GM12878 (cell line): ENCODE measurements at regions not wholly inside any gene's neighbourhood (a gene's known extent, or its start where the extent isn't known, plus 50 kb on each side); places are given as distances from the start of the nearest gene placed in this dataset.

Experiments used
- ATAC-seq: fragments of 200-7000 bp; cut with Tn5 transposase; 3 replicates; pipeline ENCODE4 v1.9.1; 2020; ENCODE audit warnings: mild to moderate bottlenecking, moderate library complexity
- BruUV-seq: library from RNA; stranded (reverse); fragments of 400-500 nt; replicated peaks from 2 replicates; lab custom pipeline; 2021; lab: Mats Ljungman, UMichigan
- CTCF ChIA-PET: fragments of 300-600 bp; sonication (Branson Sonifier 250); formaldehyde crosslinking; extraction: SDS; loops from one replicate; lab custom pipeline; 2021; ENCODE audit warnings: inconsistent platforms; lab: Yijun Ruan, JAX
- POLR2A ChIA-PET: fragments of 350-600 bp; formaldehyde crosslinking; extraction: SDS; loops from one replicate; lab custom pipeline; 2021; ENCODE audit warnings: inconsistent platforms; lab: Charles Lee
- RAD21 ChIA-PET: fragments of 300-600 bp; sonication (Branson Sonifier 250); formaldehyde crosslinking; loops from one replicate; lab custom pipeline; 2023; ENCODE audit warnings: antibody characterized with exemption; ENCODE audit not compliant: unreplicated experiment; lab: Charles Lee
- SMC1A ChIA-PET: fragments of 300-600 bp; sonication (Branson Sonifier 250); formaldehyde crosslinking; loops from one replicate; lab custom pipeline; 2023; ENCODE audit not compliant: unreplicated experiment, uncharacterized antibody; lab: Charles Lee
- DNase-seq: peaks from one replicate; pipeline ENCODE4 v3.0.0-alpha.2; 2011; ENCODE audit warnings: low read depth, low spot score
- FAIRE-seq: peaks from 3 replicates; lab custom pipeline; 2011; peaks lifted over from hg19 to GRCh38; lab: Jason Lieb, UNC
- H2AFZ ChIP-seq: 2 replicates; pipeline ENCODE4 v1.6.0; 2011; ENCODE audit warnings: low read depth, low read length, control low read depth; ENCODE audit not compliant: control insufficient read depth
- H3K27ac ChIP-seq: 2 replicates; pipeline ENCODE4 v1.5.1; 2011; ENCODE audit warnings: control low read depth; ENCODE audit not compliant: control insufficient read depth, insufficient read depth
- H3K27me3 ChIP-seq, 2 experiments: replicated peaks in 1 of 2; 2 replicates each; pipeline versions ENCODE4 v1.6.0 to v1.6.1; 2011; ENCODE audit warnings: low read length in 1 of 2; ENCODE audit not compliant: control insufficient read depth in 2 of 2, insufficient read depth in 2 of 2
- H3K36me3 ChIP-seq, 2 experiments: 2 replicates each; pipeline ENCODE4 v1.5.1; 2011; ENCODE audit warnings: low read length in 1 of 2; ENCODE audit not compliant: control insufficient read depth in 2 of 2, insufficient read depth in 2 of 2
- H3K4me1 ChIP-seq: 2 replicates; pipeline ENCODE4 v1.6.1; 2011; ENCODE audit warnings: mild to moderate bottlenecking, low read length, moderate library complexity, mixed read lengths; ENCODE audit not compliant: control insufficient read depth, insufficient read depth
- H3K4me2 ChIP-seq: 2 replicates; pipeline ENCODE4 v1.6.0; 2011; ENCODE audit warnings: control low read depth; ENCODE audit not compliant: control insufficient read depth, insufficient read depth
- H3K4me3 ChIP-seq: fragments of 200-600 bp; sonication (generic); 2 replicates; pipeline ENCODE4 v1.5.1; 2016
- H3K79me2 ChIP-seq: 2 replicates; pipeline ENCODE4 v1.6.0; 2011; ENCODE audit warnings: low read length; ENCODE audit not compliant: control insufficient read depth, insufficient read depth
- H3K9ac ChIP-seq: 2 replicates; pipeline ENCODE4 v1.8.0; 2011; ENCODE audit warnings: low read length, control low read depth, mixed read lengths; ENCODE audit not compliant: control insufficient read depth, insufficient read depth
- H3K9me3 ChIP-seq: replicated peaks from 3 replicates; pipeline ENCODE4 v1.5.1; 2011; ENCODE audit warnings: mild to moderate bottlenecking, low read length; ENCODE audit not compliant: control insufficient read depth, insufficient read depth
- H4K20me1 ChIP-seq: 2 replicates; pipeline ENCODE4 v1.6.0; 2011; ENCODE audit not compliant: control insufficient read depth, insufficient read depth
- CBX3 ChIP-seq: fragments of 200-600 bp; sonication (generic); IDR thresholded peaks from 2 replicates; pipeline ENCODE4 v1.6.1; 2016; ENCODE audit warnings: low read depth, borderline replicate concordance
- CREB1 ChIP-seq: IDR thresholded peaks from 2 replicates; pipeline ENCODE4 v1.6.1; 2012; ENCODE audit warnings: low read depth, mild to moderate bottlenecking, inconsistent platforms
- EP300 ChIP-seq, 2 experiments: fragments of 150-350 bp in 1 of 2; IDR thresholded peaks; 2 replicates each; pipeline ENCODE4 v1.6.1; 2011 to 2012; ENCODE audit warnings: low read depth in 2 of 2, low read length in 2 of 2, borderline replicate concordance in 1 of 2, improper control_type of control experiment in 1 of 2, inconsistent platforms in 1 of 2; ENCODE audit not compliant: control insufficient read depth in 1 of 2
- ESRRA ChIP-seq: IDR thresholded peaks from 2 replicates; pipeline ENCODE4 v1.6.1; 2012; ENCODE audit warnings: mild to moderate bottlenecking, low read length, improper control_type of control experiment
- JUNB ChIP-seq: IDR thresholded peaks from 2 replicates; pipeline ENCODE4 v1.6.1; 2016; ENCODE audit warnings: antibody characterized with exemption, mild to moderate bottlenecking
- KDM1A ChIP-seq: fragments of 200-600 bp; sonication (generic); IDR thresholded peaks from 2 replicates; pipeline ENCODE4 v1.6.1; 2016; ENCODE audit warnings: borderline replicate concordance
- MXI1 ChIP-seq: fragments of 150-350 bp; IDR thresholded peaks from 2 replicates; pipeline ENCODE4 v1.6.1; 2011; ENCODE audit warnings: low read depth, mild to moderate bottlenecking, inconsistent platforms, low read length, improper control_type of control experiment
- NR2C2 ChIP-seq: IDR thresholded peaks from 2 replicates; pipeline ENCODE4 v1.6.1; 2011; ENCODE audit warnings: borderline replicate concordance, low read depth; ENCODE audit not compliant: control insufficient read depth, insufficient read length
- PAX8 ChIP-seq: fragments of 450-650 bp; IDR thresholded peaks from 2 replicates; pipeline ENCODE4 v1.6.1; 2017; ENCODE audit warnings: mild to moderate bottlenecking, moderate library complexity
- PBX3 ChIP-seq: IDR thresholded peaks from 2 replicates; pipeline ENCODE4 v1.6.1; 2011; ENCODE audit warnings: mild to moderate bottlenecking, low read depth, low read length, moderate library complexity; ENCODE audit not compliant: insufficient replicate concordance
- RAD51 ChIP-seq: fragments of 450-650 bp; IDR thresholded peaks from 2 replicates; pipeline ENCODE4 v1.6.1; 2016; ENCODE audit warnings: moderate library complexity, mild to moderate bottlenecking, inconsistent platforms
- TBL1XR1 ChIP-seq: IDR thresholded peaks from 2 replicates; pipeline ENCODE4 v1.6.1; 2012; ENCODE audit warnings: low read depth, low read length, improper control_type of control experiment
- ZNF622 ChIP-seq: fragments of 450-650 bp; IDR thresholded peaks from 2 replicates; pipeline ENCODE4 v1.6.1; 2017; ENCODE audit warnings: mild to moderate bottlenecking, inconsistent platforms
- WGBS: methylation state at CpG from one replicate; pipeline ENCODE4 v1.1.6; 2016; ENCODE audit warnings: low lambda C conversion rate; ENCODE audit not compliant: insufficient replicate concordance, insufficient coverage; ENCODE audit errors: missing lambda C conversion rate; 5-methylcytosine and 5-hydroxymethylcytosine counted together
- in situ Hi-C: fragments of 300-500 bp; cut with MboI; formaldehyde crosslinking; loops from 9 replicates; pipeline ENCODE4 v1.14.3; 2018; ENCODE audit warnings: mixed read lengths
- intact Hi-C: fragments of 100-400 bp; cut with micrococcal nuclease; formaldehyde crosslinking; loops from one replicate; pipeline ENCODE4 v1.14.2; 2022; ENCODE audit not compliant: unreplicated experiment
- TF ChIP-seq, protein P1 (sequence below): fragments of 450-650 bp; IDR thresholded peaks from 2 replicates; pipeline ENCODE4 v1.6.1; 2017; ENCODE audit warnings: mild to moderate bottlenecking
- TF ChIP-seq, protein P2 (sequence below): IDR thresholded peaks from 2 replicates; pipeline ENCODE4 v1.6.1; 2012; ENCODE audit warnings: low read depth, low read length, improper control_type of control experiment

- WGBS: 17% methylated on average over 2 of the region's 2 CpGs
These were observed 774.1 kb downstream of the METTL4 start for GRCh38 chr18:1797235-1797634.

GRCh38 chr18:1805521-1805920, 765.8 kb downstream of the METTL4 start:
- Histone ChIP-seq H3K9me3 (no peaks in the 10 kb centered on the region), H3K4me1 (no peaks in the 10 kb centered on the region), H3K36me3 (no peaks in the 10 kb centered on the region), H3K9ac (no peak overlapping the region), H3K4me2 (no peak overlapping the region), H3K27me3 (no peaks in the 10 kb centered on the region), H2AFZ (no peak overlapping the region), H3K27ac (no peak overlapping the region), H4K20me1 (no peaks in the 10 kb centered on the region), H3K4me3 (no peak overlapping the region), H3K79me2 (no peaks in the 10 kb centered on the region)
- no peak for ATAC-seq
- ChIA-PET POLR2A (no interaction called here), RAD21 (no interaction called here), SMC1A (no interaction called here), CTCF (no interaction called here)
- BruUV-seq: no TSS peak
- no peak for DNase-seq
- 5% methylated on average over 4 of the region's 4 CpGs for WGBS
- in situ Hi-C loops (no loop called here), intact Hi-C loops (no loop called here)
- no peak for FAIRE-seq
- TF ChIP-seq RAD51 (no peak), EP300 (IDR thresholded peaks at IDR 0.05; ENCODE audit: borderline replicate concordance in 1 of 2, control insufficient read depth in 1 of 2, low read depth in 2 of 2, low read length in 2 of 2) (no peak), TBL1XR1 (no peak), ESRRA (no peak)
- TF ChIP-seq, protein P1, sequence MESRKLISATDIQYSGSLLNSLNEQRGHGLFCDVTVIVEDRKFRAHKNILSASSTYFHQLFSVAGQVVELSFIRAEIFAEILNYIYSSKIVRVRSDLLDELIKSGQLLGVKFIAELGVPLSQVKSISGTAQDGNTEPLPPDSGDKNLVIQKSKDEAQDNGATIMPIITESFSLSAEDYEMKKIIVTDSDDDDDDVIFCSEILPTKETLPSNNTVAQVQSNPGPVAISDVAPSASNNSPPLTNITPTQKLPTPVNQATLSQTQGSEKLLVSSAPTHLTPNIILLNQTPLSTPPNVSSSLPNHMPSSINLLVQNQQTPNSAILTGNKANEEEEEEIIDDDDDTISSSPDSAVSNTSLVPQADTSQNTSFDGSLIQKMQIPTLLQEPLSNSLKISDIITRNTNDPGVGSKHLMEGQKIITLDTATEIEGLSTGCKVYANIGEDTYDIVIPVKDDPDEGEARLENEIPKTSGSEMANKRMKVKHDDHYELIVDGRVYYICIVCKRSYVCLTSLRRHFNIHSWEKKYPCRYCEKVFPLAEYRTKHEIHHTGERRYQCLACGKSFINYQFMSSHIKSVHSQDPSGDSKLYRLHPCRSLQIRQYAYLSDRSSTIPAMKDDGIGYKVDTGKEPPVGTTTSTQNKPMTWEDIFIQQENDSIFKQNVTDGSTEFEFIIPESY: no peak

More at GRCh38 chr18:1797235-1797634, 774.1 kb downstream of the METTL4 start:
- Histone ChIP-seq H3K4me3 (no peak overlapping the region), H3K9me3 (no peaks in the 10 kb centered on the region), H3K9ac (no peak overlapping the region), H3K79me2 (no peaks in the 10 kb centered on the region), H2AFZ (no peak overlapping the region), H3K36me3 (no peaks in the 10 kb centered on the region), H4K20me1 (no peaks in the 10 kb centered on the region), H3K4me1 (no peaks in the 10 kb centered on the region), H3K27me3 (no peaks in the 10 kb centered on the region), H3K27ac (no peak overlapping the region), H3K4me2 (no peak overlapping the region)
- DNase-seq (no peak), ATAC-seq (no peak), FAIRE-seq (no peak)
- ChIA-PET POLR2A (no interaction called here), RAD21 (no interaction called here), CTCF (no interaction called here), SMC1A (no interaction called here)
- intact Hi-C loops: no loop called here
- TF ChIP-seq PBX3 (no peak), PAX8 (no peak), CREB1 (no peak), ZNF622 (no peak), CBX3 (no peak), MXI1 (no peak), JUNB (no peak), KDM1A (no peak), NR2C2 (no peak)
- TF ChIP-seq, protein P2, sequence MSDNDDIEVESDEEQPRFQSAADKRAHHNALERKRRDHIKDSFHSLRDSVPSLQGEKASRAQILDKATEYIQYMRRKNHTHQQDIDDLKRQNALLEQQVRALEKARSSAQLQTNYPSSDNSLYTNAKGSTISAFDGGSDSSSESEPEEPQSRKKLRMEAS: no peak
- in situ Hi-C loops: no loop called here
- BruUV-seq: no TSS peak
